ENCODE measurements at regions not wholly inside any gene's neighbourhood (a gene's known extent, or its start where the extent isn't known, plus 50 kb on each side); places are given as distances from the start of the nearest gene placed in this dataset.

- Histone ChIP-seq H3K9ac (replicated peaks in 1 of 4; ENCODE audit: extremely low read depth in 1 of 4, low read depth in 3 of 4, low read length in 3 of 4) (no peak overlapping the region), H3K27me3 (replicated peaks in 1 of 4; ENCODE audit: control insufficient read depth in 3 of 4, extremely low read depth in 1 of 4, insufficient read depth in 3 of 4, low read length in 3 of 4) (no peaks in the 10 kb centered on the region), H4K91ac (replicated peaks; ENCODE audit: insufficient read length, low read length) (no peak overlapping the region), H4K5ac (ENCODE audit: insufficient read length, low read depth, low read length) (no peak overlapping the region), H3K4ac (replicated peaks; ENCODE audit: insufficient read length, low read depth, low read length) (no peak overlapping the region), H4K8ac (ENCODE audit: extremely low read depth, insufficient read depth, low read length) (no peak overlapping the region), H3K23me2 (ENCODE audit: low read depth, low read length) (no peaks in the 10 kb centered on the region), H3K4me1 (replicated peaks in 1 of 4; ENCODE audit: control insufficient read depth in 3 of 4, insufficient read depth in 4 of 4, low read length in 3 of 4) (no peaks in the 10 kb centered on the region), H3K4me3 (ENCODE audit: extremely low read depth in 1 of 4, insufficient read depth in 2 of 4, low read depth in 3 of 4, low read length in 4 of 4) (no peak overlapping the region), H2BK20ac (ENCODE audit: low read length) (no peak overlapping the region), H3K36me3 (ENCODE audit: control insufficient read depth in 2 of 4, insufficient read depth in 4 of 4, low read length in 3 of 4) (no peaks in the 10 kb centered on the region), H3K4me2 (ENCODE audit: insufficient read depth in 1 of 2, low read depth in 2 of 2, low read length in 2 of 2) (no peak overlapping the region), H3K56ac (replicated peaks; ENCODE audit: insufficient read length, low read depth, low read length) (no peak overlapping the region), H3K79me1 (ENCODE audit: low read depth, low read length) (no peaks in the 10 kb centered on the region), H3K27ac (ENCODE audit: low read depth, low read length) (no peak overlapping the region), H3K14ac (ENCODE audit: insufficient read length) (no peak overlapping the region), H2AFZ (ENCODE audit: low read length) (no peak overlapping the region), H2BK12ac (ENCODE audit: low read depth, low read length) (no peak overlapping the region), H2BK5ac (ENCODE audit: low read depth, low read length) (no peak overlapping the region), H3K9me3 (ENCODE audit: insufficient read depth in 2 of 2, low read depth in 1 of 2, low read length in 1 of 2) (no peaks in the 10 kb centered on the region), H3K79me2 (ENCODE audit: control insufficient read depth in 1 of 2, insufficient read depth in 2 of 2, low read length in 2 of 2) (no peaks in the 10 kb centered on the region), H3K18ac (ENCODE audit: extremely low read depth, low read length) (no peak overlapping the region), H2AK5ac (ENCODE audit: low read depth, low read length) (no peak overlapping the region), H2BK120ac (replicated peaks; ENCODE audit: low read depth, low read length) (no peak overlapping the region), H2BK15ac (ENCODE audit: low read length) (no peak overlapping the region), H3K23ac (ENCODE audit: insufficient read length) (no peak overlapping the region), H4K20me1 (replicated peaks in 1 of 2; ENCODE audit: control insufficient read depth in 1 of 2, insufficient read depth in 2 of 2, low read length in 2 of 2) (no peaks in the 10 kb centered on the region)
- ChIA-PET CTCF (ENCODE audit: partially characterized antibody) (interaction anchor here (1.2 kb wide), 1 partner anchor 144 kb away, joined by 3 read pairs; no protein-coding TSS in a partner anchor), POLR2A (ENCODE audit: partially characterized antibody) (no interaction called here)
- no peak for FAIRE-seq
- 85% methylated on average over 3 of the region's 3 CpGs; no CpG with 5 or more reads in 1 of the 2 experiments for WGBS, 2 experiments (ENCODE audit: extremely low coverage in 1 of 2, insufficient coverage in 1 of 2, insufficient read length in 1 of 2, insufficient replicate concordance in 2 of 2, low coverage in 1 of 2, low lambda C conversion rate in 2 of 2, missing lambda C conversion rate in 1 of 2)
- no peak for DNase-seq (ENCODE audit: low read depth in 1 of 2, low spot score in 2 of 2)
- TF ChIP-seq GABPA (IDR thresholded peaks at IDR 0.05; ENCODE audit: borderline replicate concordance, insufficient read depth, low read length) (no peak), KDM4A (IDR thresholded peaks at IDR 0.05; ENCODE audit: low read depth, low read length, severe bottlenecking) (no peak), POU5F1 (IDR thresholded peaks at IDR 0.05; ENCODE audit: low read depth, low read length) (no peak), ATF2 (IDR thresholded peaks at IDR 0.05; ENCODE audit: low read length) (no peak)
These were observed 171.8 kb upstream of the AHR start for GRCh38 chr7:17126413-17127268.
